HG03575 (cell line): ENCODE measurements at regions not wholly inside any gene's neighbourhood (a gene's known extent, or its start where the extent isn't known, plus 50 kb on each side); places are given as distances from the start of the nearest gene placed in this dataset.

Experiments used
- ATAC-seq: cut with Tn5 transposase; IDR thresholded peaks from one replicate; pipeline ENCODE4 v1.9.1; 2021; ENCODE audit not compliant: unreplicated experiment, insufficient number of reproducible peaks, low FRiP score; ENCODE audit errors: extremely low read depth

GRCh38 chr20:50346374-50347283 is 156.0 kb downstream of the CEBPB start:
- no peak for ATAC-seq

DNA sequence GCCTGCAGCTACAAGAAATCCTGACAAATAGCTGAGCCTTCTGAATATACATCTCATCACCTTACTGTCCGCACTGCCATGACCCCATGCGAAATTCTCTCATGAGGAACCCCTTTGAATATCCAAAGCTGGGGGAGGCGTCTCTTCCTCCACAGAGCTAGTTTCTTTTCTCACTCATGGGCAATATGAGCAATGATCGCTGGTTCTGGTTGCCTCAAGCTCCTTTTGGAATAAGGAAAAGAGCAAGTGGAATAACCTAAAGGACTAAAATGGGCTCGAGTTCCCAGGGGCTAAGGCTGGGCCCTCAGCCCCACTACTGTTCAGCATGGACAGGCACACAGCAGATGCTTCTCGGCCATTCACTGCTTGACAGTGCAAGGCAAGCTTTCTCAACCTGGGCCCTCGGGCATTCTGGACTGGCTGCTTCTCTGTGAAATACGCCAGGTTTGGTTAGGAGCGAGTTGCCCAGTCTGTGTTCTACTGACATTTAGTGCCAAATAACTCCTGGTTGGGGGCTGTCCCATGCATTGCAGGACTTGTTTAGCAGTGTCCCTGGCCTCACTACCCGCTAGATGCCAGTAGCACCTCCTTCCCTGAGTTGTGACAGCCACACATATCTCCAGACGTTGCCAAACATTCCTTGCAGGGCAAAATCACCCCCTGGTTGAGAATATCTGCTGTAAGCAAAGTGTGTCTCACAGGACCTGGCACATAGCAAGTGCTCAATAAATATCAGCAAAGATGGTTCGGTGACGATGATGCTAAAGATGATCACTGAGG is 156.8 kb downstream of the CEBPB start:
- no peak for ATAC-seq

DNA sequence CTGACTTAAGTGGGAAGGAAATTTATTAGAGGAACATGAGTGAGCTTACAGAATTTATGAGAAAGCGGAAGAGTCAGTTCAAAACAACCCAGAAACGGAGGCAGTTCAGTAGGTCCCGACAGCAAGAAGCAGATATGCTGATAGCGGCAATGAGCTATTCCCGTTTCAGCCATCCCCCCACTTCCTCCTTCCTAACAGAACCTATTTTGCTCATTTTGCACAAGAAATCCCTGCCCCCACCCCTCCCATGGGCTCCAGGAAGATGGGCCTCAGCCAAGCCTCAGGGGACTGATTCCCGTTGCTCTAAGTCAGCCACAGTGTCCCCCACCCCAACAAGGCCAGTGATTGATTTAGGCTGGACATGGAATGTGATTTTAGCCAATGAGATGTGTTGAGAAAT is 157.5 kb downstream of the CEBPB start:
- ATAC-seq = no peak

DNA sequence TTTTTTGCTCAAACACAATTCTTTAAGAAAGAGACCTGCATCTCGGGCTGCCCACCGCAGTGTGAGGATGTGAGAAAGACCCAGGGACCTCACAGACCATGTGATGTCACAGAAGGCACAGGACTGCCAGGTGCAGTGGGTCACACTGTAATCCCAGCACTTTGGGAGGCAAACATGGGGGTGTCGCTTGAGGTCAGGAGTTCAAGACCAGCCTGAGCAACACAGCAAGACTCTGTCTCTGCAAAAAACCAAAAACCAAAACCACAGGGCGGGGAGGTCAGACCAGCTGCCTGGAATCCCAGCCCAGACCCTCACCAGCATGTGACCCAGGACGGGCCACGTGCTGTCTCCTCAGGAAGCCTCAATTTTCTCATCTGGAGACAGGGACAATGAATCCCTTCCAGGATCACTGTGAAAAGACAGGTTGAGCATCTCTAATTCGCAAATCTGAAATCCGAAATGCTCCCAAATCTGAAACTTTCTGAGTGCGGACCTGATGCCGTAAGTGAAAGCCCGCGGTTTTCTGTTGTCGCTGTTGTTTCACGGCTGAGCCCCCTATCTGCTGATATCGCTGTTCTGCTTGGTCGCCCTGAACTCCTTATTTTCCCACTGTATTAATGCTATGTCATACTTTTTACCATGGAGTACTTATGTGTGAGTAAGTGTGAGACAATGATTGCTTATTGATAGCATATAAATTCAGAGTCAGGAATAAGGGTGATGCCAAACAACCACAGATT is 159.5 kb upstream of the PTPN1 start:
- no peak for ATAC-seq

DNA sequence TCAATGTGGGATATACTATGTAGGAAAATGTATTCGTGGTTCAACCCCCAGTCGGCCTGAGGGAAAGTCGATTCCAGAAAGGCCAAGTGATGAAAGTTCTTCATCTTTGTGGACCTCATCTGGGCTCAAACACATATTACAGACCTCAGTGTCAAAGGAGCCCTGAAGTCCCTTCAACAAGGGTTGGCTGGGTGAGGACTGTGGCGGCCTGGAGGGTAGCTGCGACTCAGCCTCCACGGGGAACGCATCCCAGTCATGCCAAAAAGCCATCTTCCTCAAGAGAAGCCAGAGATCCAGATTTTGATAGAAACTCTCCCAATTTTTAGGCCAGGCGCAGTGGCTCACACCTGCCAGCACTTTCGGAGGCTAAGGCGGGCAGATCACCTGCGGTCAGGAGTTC is 158.6 kb upstream of the PTPN1 start:
- no peak for ATAC-seq

- ATAC-seq = no peak
Observed at GRCh38 chr20:50353289-50353961, 156.8 kb upstream of the PTPN1 start.

- no peak for ATAC-seq
Observed at GRCh38 chr20:50354721-50355589, 155.2 kb upstream of the PTPN1 start.

DNA sequence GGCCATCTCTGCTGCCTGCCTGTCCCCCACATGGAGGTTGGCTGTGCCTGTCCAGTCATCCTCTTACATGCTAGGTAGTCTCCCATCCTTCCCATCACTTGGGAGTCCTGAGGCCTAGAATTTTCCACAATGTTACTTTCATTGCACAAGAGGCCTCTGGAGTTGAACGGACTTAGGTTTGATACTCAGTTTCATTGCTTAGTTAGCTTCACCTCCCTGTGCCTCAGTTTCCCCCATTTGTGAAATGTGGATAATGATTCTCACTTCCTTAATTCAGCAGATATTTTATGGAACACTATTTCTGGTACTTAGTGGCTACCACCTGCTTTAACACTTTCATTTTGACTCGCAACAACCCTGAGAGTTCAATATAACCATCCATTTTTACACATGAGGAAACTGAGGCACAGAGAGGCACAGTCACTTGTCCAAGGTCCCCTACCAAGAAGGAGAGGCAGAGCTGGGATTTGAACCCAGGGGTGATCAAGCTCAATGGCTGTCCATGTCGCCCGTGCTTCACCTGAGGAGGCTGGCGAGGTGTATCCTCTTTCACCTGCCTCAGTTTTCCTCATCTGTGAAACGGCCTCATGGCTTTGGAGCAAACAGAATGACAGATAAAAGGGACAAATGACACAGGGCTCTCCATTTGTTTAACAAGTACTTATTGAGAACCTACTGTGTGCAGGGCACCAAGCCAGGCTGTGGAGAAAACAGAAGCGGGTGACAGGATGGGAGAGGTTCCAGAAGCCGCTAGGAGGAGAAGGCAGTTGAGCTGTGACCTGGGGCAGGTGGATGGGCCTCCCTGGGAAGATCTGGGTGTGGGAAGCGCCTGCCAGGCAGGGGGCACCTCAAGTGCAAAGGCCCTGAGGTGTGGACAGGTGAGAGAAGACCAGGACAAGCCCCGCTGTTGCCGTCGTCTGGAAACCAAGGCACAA is 154.3 kb upstream of the PTPN1 start:
- ATAC-seq = no peak

- no peak for ATAC-seq
Observed at GRCh38 chr20:50356525-50356885, 153.7 kb upstream of the PTPN1 start.

GRCh38 chr20:50356962-50357782 is 153.0 kb upstream of the PTPN1 start:
- no peak for ATAC-seq

GRCh38 chr20:50357783-50358161 is 152.4 kb upstream of the PTPN1 start:
- ATAC-seq = no peak

DNA sequence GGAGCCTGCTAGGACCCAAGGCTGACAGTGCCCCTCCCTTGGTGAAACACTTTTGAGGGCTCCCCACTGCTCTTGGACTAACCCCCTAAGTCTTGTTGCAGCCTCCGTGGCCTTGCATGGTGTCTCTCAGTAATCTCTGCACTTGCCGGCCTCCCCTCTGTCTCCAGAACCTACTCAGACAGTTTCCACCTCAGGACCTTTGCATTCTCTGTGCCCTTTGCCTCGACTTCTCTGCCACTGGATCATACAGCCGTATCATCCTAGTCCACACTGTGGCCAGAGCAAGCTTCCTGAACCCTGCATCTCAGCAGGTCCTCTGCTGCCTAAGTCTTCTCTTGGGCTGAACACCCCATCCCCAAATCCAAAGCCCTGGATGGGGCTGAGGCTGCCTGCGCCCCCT is 152.0 kb upstream of the PTPN1 start:
- no peak for ATAC-seq

DNA sequence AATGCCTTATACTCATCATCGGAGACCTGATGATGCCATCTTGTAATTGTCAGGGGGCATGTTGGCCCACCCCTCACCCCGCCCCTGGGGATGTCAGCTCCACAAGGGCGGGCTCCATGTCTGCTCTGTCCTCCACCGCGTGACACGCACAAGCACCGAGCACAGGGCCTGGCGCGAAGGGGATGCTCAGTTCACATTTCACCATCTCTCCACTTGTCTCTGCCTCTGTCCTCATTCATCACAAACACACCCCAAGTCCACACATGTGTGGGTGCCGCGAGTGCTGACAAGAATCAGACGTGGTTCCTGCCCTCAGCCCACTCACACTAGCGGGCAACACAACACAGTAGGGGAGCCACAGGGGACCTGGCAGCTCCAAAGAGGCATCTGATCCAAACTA is 151.2 kb upstream of the PTPN1 start:
- no peak for ATAC-seq

GRCh38 chr20:50359607-50360217 is 150.5 kb upstream of the PTPN1 start:
- ATAC-seq = no peak

- no peak for ATAC-seq
Observed at GRCh38 chr20:50360218-50360672, 149.9 kb upstream of the PTPN1 start.

DNA sequence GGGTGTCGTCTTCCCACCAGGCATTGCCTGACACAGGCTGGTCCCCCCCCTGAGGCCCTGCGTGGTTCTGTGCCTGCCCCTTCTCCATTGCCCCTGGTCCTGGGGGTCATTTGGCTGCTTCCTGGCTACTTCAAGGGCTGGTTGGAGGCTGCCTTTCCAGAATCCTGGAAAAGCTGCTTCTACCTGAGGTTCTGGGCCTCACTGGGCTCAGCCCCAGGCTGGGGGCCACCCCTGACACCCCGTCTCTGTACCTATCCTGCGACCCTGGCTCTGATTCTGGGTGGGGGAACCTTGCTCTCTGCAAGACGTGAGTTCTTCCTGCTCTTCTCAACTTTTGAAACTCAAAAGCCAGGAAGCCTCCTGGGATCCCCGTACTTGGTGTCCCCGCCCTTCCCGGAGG is 149.3 kb upstream of the PTPN1 start:
- no peak for ATAC-seq
